ENCODE measurements at regions not wholly inside any gene's neighbourhood (a gene's known extent, or its start where the extent isn't known, plus 50 kb on each side); places are given as distances from the start of the nearest gene placed in this dataset.

DNA sequence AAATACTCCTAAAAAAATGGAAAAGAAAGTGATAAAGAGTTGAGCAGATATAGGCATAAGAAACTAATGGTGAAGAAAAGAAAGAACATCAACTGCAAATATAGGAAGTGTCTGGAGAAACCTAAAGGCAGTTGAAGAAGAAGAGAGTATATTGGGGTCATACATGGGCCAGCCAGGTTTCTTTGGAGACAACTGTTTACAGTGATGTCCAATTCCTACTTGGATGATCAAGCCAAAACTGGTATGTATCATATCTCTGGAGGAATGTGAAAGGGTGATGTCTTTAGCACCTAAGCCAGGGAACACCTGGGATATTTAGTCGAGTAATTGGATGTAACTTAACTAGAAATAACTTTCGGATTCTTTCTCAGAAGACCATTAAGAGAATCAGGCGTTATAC is 129.3 kb upstream of the FLRT2 start:
- 94% methylated on average over 3 of the region's 3 CpGs for WGBS (ENCODE audit: low lambda C conversion rate, missing lambda C conversion rate)
- Histone ChIP-seq H3K9me2 (replicated peaks; ENCODE audit: insufficient read depth) (no peaks in the 10 kb centered on the region), H3K79me2 (no peaks in the 10 kb centered on the region), H3K4me1 (ENCODE audit: insufficient read depth) (no peaks in the 10 kb centered on the region), H3K27ac (no peak overlapping the region), H4K20me1 (ENCODE audit: insufficient read depth, poor library complexity, severe bottlenecking) (no peaks in the 10 kb centered on the region), H3K36me3 (replicated peaks; ENCODE audit: insufficient read depth, low read depth) (no peaks in the 10 kb centered on the region), H3K27me3 (no peaks in the 10 kb centered on the region), H3K9me3 (ENCODE audit: low read depth) (no peaks in the 10 kb centered on the region), H2AFZ (no peak overlapping the region), H3K4me3 (no peak overlapping the region), H3K4me2 (no peak overlapping the region)
- TF ChIP-seq EZH2 (IDR thresholded peaks at IDR 0.05; ENCODE audit: borderline replicate concordance), result no peak
- TF ChIP-seq EZH2phosphoT487 (IDR thresholded peaks at IDR 0.05; ENCODE audit: low read depth, severe bottlenecking, unreplicated experiment), result no peak
- TF ChIP-seq, protein P1, sequence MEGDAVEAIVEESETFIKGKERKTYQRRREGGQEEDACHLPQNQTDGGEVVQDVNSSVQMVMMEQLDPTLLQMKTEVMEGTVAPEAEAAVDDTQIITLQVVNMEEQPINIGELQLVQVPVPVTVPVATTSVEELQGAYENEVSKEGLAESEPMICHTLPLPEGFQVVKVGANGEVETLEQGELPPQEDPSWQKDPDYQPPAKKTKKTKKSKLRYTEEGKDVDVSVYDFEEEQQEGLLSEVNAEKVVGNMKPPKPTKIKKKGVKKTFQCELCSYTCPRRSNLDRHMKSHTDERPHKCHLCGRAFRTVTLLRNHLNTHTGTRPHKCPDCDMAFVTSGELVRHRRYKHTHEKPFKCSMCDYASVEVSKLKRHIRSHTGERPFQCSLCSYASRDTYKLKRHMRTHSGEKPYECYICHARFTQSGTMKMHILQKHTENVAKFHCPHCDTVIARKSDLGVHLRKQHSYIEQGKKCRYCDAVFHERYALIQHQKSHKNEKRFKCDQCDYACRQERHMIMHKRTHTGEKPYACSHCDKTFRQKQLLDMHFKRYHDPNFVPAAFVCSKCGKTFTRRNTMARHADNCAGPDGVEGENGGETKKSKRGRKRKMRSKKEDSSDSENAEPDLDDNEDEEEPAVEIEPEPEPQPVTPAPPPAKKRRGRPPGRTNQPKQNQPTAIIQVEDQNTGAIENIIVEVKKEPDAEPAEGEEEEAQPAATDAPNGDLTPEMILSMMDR (IDR thresholded peaks at IDR 0.05; ENCODE audit: poor library complexity), result no peak
- no peak for DNase-seq (ENCODE audit: low spot score)

DNA sequence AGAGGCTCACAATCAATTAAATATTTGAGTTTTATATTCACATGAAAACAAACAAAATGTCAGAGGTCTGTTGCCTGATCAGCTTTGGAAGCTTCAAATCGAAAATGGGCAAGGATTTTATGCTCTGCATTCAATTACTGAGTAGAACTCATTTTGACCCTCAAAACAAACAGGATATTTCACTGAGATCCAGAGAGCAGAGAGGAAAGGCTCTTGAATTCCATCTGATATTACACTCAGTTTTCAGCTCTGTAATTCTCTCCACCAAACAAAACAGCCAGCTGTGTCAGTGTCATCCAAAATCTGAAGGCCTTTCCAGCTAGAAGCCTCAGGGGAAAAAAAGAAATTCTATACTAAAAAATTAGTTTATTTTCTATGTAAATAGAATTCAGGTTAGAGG is 128.6 kb upstream of the FLRT2 start:
- Histone ChIP-seq H3K4me2 (no peak overlapping the region), H3K27ac (no peak overlapping the region), H3K27me3 (no peaks in the 10 kb centered on the region), H3K79me2 (no peaks in the 10 kb centered on the region), H3K36me3 (replicated peaks; ENCODE audit: insufficient read depth, low read depth) (no peaks in the 10 kb centered on the region), H3K9me2 (replicated peaks; ENCODE audit: insufficient read depth) (no peaks in the 10 kb centered on the region), H2AFZ (no peak overlapping the region), H3K4me3 (no peak overlapping the region), H3K4me1 (ENCODE audit: insufficient read depth) (no peaks in the 10 kb centered on the region), H3K9me3 (ENCODE audit: low read depth) (no peaks in the 10 kb centered on the region), H4K20me1 (ENCODE audit: insufficient read depth, poor library complexity, severe bottlenecking) (no peaks in the 10 kb centered on the region)
- TF ChIP-seq EZH2 (IDR thresholded peaks at IDR 0.05; ENCODE audit: borderline replicate concordance) (no peak), EZH2phosphoT487 (IDR thresholded peaks at IDR 0.05; ENCODE audit: low read depth, severe bottlenecking, unreplicated experiment) (no peak)
- TF ChIP-seq, protein P1 (IDR thresholded peaks at IDR 0.05; ENCODE audit: poor library complexity), result no peak
- no peak for DNase-seq (ENCODE audit: low spot score)
- 65% methylated on average over 1 of the region's 1 CpG for WGBS (ENCODE audit: low lambda C conversion rate, missing lambda C conversion rate)

DNA sequence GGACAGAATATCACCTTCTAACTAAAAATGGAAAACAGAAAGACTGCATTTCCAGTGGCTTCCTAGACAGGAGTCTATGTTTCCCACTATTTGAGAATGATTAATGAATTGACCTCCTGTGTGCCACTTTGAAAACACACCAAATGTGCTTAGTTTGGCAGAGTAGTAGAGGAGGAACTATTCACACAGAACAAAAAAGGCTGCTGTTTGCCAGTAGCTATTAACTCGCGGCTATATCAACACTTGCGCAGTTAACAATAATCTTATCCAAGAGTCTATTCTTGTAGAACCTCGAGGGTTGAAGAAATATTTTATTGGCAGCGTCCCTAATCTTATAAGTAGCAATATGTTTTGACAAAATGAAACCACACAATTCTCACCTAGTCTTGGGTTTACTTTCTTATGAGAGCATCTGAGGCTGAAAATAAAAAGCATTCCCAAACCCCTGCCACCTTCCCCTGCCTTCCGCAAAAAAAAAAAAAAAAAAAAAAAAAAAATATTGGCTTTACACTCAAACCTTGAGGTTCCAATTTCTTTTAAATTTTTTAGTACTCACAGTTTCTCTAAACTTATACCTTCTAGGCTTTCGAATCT is 127.3 kb upstream of the FLRT2 start:
- Histone ChIP-seq H3K4me2 (no peak overlapping the region), H3K9me3 (ENCODE audit: low read depth) (no peaks in the 10 kb centered on the region), H3K36me3 (replicated peaks; ENCODE audit: insufficient read depth, low read depth) (no peaks in the 10 kb centered on the region), H4K20me1 (ENCODE audit: insufficient read depth, poor library complexity, severe bottlenecking) (no peaks in the 10 kb centered on the region), H3K27me3 (no peaks in the 10 kb centered on the region), H3K4me3 (no peak overlapping the region), H3K4me1 (ENCODE audit: insufficient read depth) (no peaks in the 10 kb centered on the region), H3K9me2 (replicated peaks; ENCODE audit: insufficient read depth) (no peaks in the 10 kb centered on the region), H2AFZ (no peak overlapping the region), H3K27ac (no peak overlapping the region), H3K79me2 (no peaks in the 10 kb centered on the region)
- WGBS (ENCODE audit: low lambda C conversion rate, missing lambda C conversion rate), result 72% methylated on average over 7 of the region's 7 CpGs
- no peak for DNase-seq (ENCODE audit: low spot score)
- no peak for TF ChIP-seq EZH2phosphoT487 (IDR thresholded peaks at IDR 0.05; ENCODE audit: low read depth, severe bottlenecking, unreplicated experiment)
- TF ChIP-seq EZH2 (IDR thresholded peaks at IDR 0.05; ENCODE audit: borderline replicate concordance), result no peak

DNA sequence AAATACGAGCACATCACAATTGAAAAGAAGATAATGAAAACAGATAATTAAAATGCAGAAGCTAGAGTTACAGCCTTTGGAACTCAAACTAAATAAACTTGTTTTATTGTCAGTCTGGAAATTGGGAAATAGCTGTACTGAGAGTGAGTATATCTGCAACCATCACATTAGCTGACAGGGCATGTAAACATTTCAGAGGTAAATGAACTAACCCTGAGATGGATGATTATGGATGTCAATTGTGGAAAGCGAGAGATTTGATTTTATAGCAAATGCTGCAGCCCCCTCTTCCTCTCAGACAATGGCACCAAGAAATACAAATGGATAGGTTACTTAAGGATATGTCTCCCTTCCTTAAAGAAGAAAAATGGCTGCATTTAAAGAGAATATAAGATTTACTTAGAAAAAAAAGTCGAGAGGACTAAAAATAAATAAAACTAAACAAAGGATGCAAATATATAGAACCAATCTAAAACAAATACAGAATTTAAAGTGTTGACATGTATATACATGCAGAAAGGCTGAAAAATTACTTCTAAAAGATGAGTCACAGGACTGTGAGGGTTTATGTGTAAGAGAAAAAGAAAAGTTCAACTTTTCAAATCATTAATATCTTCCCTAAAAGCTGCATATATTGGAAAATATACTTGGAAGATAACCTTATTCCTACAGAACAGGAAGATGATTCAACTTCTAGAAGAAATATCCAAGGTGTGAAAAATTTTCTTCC is 120.3 kb upstream of the FLRT2 start:
- WGBS (ENCODE audit: low lambda C conversion rate, missing lambda C conversion rate), result 46% methylated on average over 3 of the region's 3 CpGs
- Histone ChIP-seq H2AFZ (no peak overlapping the region), H4K20me1 (ENCODE audit: insufficient read depth, poor library complexity, severe bottlenecking) (no peaks in the 10 kb centered on the region), H3K36me3 (replicated peaks; ENCODE audit: insufficient read depth, low read depth) (no peaks in the 10 kb centered on the region), H3K27me3 (no peaks in the 10 kb centered on the region), H3K4me1 (ENCODE audit: insufficient read depth) (no peaks in the 10 kb centered on the region), H3K4me3 (no peak overlapping the region), H3K27ac (no peak overlapping the region), H3K79me2 (no peaks in the 10 kb centered on the region), H3K9me3 (ENCODE audit: low read depth) (no peaks in the 10 kb centered on the region), H3K4me2 (no peak overlapping the region), H3K9me2 (replicated peaks; ENCODE audit: insufficient read depth) (no peaks in the 10 kb centered on the region)
- no peak for DNase-seq (ENCODE audit: low spot score)
- no peak for TF ChIP-seq EZH2 (IDR thresholded peaks at IDR 0.05; ENCODE audit: borderline replicate concordance)
- TF ChIP-seq, protein P1 (IDR thresholded peaks at IDR 0.05; ENCODE audit: poor library complexity), result no peak
- no peak for TF ChIP-seq EZH2phosphoT487 (IDR thresholded peaks at IDR 0.05; ENCODE audit: low read depth, severe bottlenecking, unreplicated experiment)
